ENCODE measurements at regions not wholly inside any gene's neighbourhood (a gene's known extent, or its start where the extent isn't known, plus 50 kb on each side); places are given as distances from the start of the nearest gene placed in this dataset.

DNA sequence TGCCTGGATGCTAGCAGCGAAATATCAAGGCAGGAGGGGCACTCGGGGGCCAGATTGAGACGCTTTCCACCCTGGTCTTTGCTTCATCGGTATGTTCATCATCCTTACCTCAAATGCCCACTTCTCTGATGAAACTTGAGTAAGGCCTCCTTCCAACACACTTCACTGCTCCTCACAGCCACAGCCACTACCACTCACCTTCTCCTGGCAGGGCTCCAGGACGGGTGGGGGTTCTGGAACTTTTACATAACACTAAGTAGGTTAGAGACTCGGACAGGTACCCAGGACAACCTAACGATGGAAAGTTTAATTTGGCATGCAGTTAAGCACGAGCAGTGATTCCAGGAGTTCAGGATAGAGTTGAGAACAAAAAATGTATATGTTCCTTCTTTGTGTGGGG, 73.9 kb upstream of the SPAG17 start:
- Histone ChIP-seq H3K4me3 (ENCODE audit: low read depth, low read length, poor library complexity, severe bottlenecking) (no peak overlapping the region), H3K79me2 (ENCODE audit: insufficient read depth, low read length) (no peaks in the 10 kb centered on the region), H3K9me2 (ENCODE audit: low read depth, low read length) (no peaks in the 10 kb centered on the region), H2AFZ (ENCODE audit: low read length) (no peak overlapping the region), H3K27ac (ENCODE audit: low read depth, low read length, poor library complexity, severe bottlenecking) (no peak overlapping the region), H3K27me3 (ENCODE audit: insufficient read depth, low read length) (no peaks in the 10 kb centered on the region), H3K9ac (ENCODE audit: low read length) (no peak overlapping the region), H3K4me2 (ENCODE audit: low read length) (no peak overlapping the region), H3K4me1 (ENCODE audit: insufficient read depth, low read length, severe bottlenecking) (no peaks in the 10 kb centered on the region), H3K9me3 (ENCODE audit: low read length) (no peaks in the 10 kb centered on the region), H3F3A (ENCODE audit: insufficient read depth, low read length) (no peaks in the 10 kb centered on the region), H3K36me3 (ENCODE audit: insufficient read depth, low read length) (no peaks in the 10 kb centered on the region), H4K20me1 (ENCODE audit: insufficient read depth, low read length) (no peaks in the 10 kb centered on the region)
- TF ChIP-seq, protein P1, sequence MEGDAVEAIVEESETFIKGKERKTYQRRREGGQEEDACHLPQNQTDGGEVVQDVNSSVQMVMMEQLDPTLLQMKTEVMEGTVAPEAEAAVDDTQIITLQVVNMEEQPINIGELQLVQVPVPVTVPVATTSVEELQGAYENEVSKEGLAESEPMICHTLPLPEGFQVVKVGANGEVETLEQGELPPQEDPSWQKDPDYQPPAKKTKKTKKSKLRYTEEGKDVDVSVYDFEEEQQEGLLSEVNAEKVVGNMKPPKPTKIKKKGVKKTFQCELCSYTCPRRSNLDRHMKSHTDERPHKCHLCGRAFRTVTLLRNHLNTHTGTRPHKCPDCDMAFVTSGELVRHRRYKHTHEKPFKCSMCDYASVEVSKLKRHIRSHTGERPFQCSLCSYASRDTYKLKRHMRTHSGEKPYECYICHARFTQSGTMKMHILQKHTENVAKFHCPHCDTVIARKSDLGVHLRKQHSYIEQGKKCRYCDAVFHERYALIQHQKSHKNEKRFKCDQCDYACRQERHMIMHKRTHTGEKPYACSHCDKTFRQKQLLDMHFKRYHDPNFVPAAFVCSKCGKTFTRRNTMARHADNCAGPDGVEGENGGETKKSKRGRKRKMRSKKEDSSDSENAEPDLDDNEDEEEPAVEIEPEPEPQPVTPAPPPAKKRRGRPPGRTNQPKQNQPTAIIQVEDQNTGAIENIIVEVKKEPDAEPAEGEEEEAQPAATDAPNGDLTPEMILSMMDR (IDR thresholded peaks at IDR 0.05; ENCODE audit: low read length), result no peak
- TF ChIP-seq EZH2 (IDR thresholded peaks at IDR 0.05; ENCODE audit: borderline replicate concordance, low read length), result no peak

DNA sequence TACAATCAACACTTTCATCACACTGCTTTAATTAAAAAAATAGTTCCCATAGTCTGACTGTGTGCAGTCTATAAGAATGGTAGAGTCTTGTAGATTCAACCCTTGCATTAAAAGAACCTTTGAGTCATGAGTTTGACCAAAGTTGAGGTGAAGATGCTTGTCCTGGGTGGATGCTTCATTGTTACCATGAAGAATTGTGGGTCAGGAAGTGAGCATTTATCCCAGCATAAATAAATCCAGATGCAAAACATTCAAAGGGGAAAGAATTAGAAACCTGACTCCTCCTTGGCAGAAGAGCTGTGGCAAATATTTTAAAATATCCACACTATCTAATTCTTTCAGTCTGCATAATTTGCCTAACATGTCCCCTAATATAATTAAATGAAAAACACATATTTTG, 72.9 kb upstream of the SPAG17 start:
- no peaks in the 10 kb centered on the region for H3K79me2 ChIP-seq (ENCODE audit: insufficient read depth, low read length)
- no peak overlapping the region for H3K4me3 ChIP-seq (ENCODE audit: low read depth, low read length, poor library complexity, severe bottlenecking)
- H3K9ac ChIP-seq (ENCODE audit: low read length), result no peak overlapping the region
- no peaks in the 10 kb centered on the region for H3K4me1 ChIP-seq (ENCODE audit: insufficient read depth, low read length, severe bottlenecking)
- no peak overlapping the region for H2AFZ ChIP-seq (ENCODE audit: low read length)
- no peak overlapping the region for H3K27ac ChIP-seq (ENCODE audit: low read depth, low read length, poor library complexity, severe bottlenecking)
- H4K20me1 ChIP-seq (ENCODE audit: insufficient read depth, low read length), result no peaks in the 10 kb centered on the region
- H3K9me2 ChIP-seq (ENCODE audit: low read depth, low read length), result no peaks in the 10 kb centered on the region
- no peaks in the 10 kb centered on the region for H3K36me3 ChIP-seq (ENCODE audit: insufficient read depth, low read length)
- H3K4me2 ChIP-seq (ENCODE audit: low read length), result no peak overlapping the region
- no peaks in the 10 kb centered on the region for H3K9me3 ChIP-seq (ENCODE audit: low read length)
- TF ChIP-seq, protein P1 (IDR thresholded peaks at IDR 0.05; ENCODE audit: low read length), result no peak
- TF ChIP-seq EZH2 (IDR thresholded peaks at IDR 0.05; ENCODE audit: borderline replicate concordance, low read length), result no peak
- H3F3A ChIP-seq (ENCODE audit: insufficient read depth, low read length), result no peaks in the 10 kb centered on the region
- no peaks in the 10 kb centered on the region for H3K27me3 ChIP-seq (ENCODE audit: insufficient read depth, low read length)

DNA sequence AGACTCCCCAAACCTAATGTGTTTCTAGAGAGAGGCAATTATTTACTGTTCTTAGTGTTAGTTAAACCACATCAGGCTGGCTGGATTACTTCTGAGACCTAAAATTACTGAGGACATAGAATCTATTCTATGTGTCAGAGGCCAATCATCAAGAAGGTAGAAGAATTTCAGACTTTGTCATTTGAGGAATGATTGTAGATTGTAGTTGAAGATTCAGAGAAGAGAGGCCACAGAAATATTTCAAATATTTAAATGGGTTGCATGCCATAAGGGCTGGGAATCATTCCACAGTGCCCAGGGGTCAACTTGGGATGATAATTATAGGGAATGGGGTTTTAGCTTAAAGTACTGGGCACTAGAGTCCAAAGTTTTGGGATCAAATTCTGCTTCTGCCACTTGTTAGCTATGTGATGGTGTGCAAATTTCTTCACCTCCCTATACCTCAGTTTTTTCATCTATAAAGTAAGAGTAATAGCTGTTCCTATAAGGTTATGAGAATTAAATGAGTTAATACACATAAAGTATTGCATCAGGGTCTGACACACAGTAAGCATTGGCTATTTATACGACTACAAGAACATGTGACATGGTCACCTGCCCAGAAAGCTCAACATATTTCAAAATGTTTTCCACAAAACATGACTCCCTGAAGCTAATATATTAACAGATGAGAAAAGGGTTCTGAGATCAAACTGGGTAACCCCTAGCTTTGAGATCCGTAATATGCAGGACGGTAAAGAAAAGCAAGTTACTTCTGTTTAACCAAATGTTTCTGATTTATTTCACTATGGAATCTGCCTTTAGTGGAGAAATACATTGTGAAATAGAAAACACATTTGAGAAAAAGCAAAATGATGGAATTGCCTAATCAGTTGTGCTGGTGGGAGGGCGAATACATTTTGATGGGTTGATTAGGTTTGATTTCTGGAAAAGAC, 69.7 kb upstream of the SPAG17 start:
- Histone ChIP-seq H3K4me2 (ENCODE audit: low read length) (no peak overlapping the region), H4K20me1 (ENCODE audit: insufficient read depth, low read length) (no peaks in the 10 kb centered on the region), H3K9ac (ENCODE audit: low read length) (no peak overlapping the region), H3K79me2 (ENCODE audit: insufficient read depth, low read length) (no peaks in the 10 kb centered on the region), H3K4me3 (ENCODE audit: low read depth, low read length, poor library complexity, severe bottlenecking) (no peak overlapping the region), H3K36me3 (ENCODE audit: insufficient read depth, low read length) (no peaks in the 10 kb centered on the region), H3K9me3 (ENCODE audit: low read length) (no peaks in the 10 kb centered on the region), H2AFZ (ENCODE audit: low read length) (no peak overlapping the region), H3K9me2 (ENCODE audit: low read depth, low read length) (no peaks in the 10 kb centered on the region), H3F3A (ENCODE audit: insufficient read depth, low read length) (no peaks in the 10 kb centered on the region), H3K27ac (ENCODE audit: low read depth, low read length, poor library complexity, severe bottlenecking) (no peak overlapping the region), H3K4me1 (ENCODE audit: insufficient read depth, low read length, severe bottlenecking) (no peaks in the 10 kb centered on the region), H3K27me3 (ENCODE audit: insufficient read depth, low read length) (no peaks in the 10 kb centered on the region)
- TF ChIP-seq EZH2 (IDR thresholded peaks at IDR 0.05; ENCODE audit: borderline replicate concordance, low read length), result no peak
- TF ChIP-seq, protein P1 (IDR thresholded peaks at IDR 0.05; ENCODE audit: low read length), result no peak
